NCI-H1694 (cell line): ENCODE measurements at regions not wholly inside any gene's neighbourhood (a gene's known extent, or its start where the extent isn't known, plus 50 kb on each side); places are given as distances from the start of the nearest gene placed in this dataset.

Experiments used
- DNase-seq: peaks from one replicate; lab custom pipeline; 2025; lab: John Stamatoyannopoulos, UW

GRCh38 chr13:22653866-22654265 is 526.9 kb upstream of the SGCG start:
- no peak for DNase-seq

GRCh38 chr13:22655106-22655852 is 525.5 kb upstream of the SGCG start:
- no peak for DNase-seq

- DNase-seq, result no peak
These were observed 518.0 kb upstream of the SGCG start for GRCh38 chr13:22662771-22663170.

GRCh38 chr13:22665506-22665905 is 515.3 kb upstream of the SGCG start:
- no peak for DNase-seq

- no peak for DNase-seq
These were observed 490.0 kb upstream of the SGCG start for GRCh38 chr13:22690756-22691155.

GRCh38 chr13:22693691-22694090 is 487.1 kb upstream of the SGCG start:
- DNase-seq, result no peak

GRCh38 chr13:22696433-22696832 is 484.3 kb upstream of the SGCG start:
- no peak for DNase-seq

GRCh38 chr13:22698467-22698866 is 482.3 kb upstream of the SGCG start:
- no peak for DNase-seq

GRCh38 chr13:22700246-22700887 is 480.4 kb upstream of the SGCG start:
- no peak for DNase-seq

- DNase-seq, result no peak
These were observed 477.1 kb upstream of the SGCG start for GRCh38 chr13:22703601-22704209.

GRCh38 chr13:22707946-22708345 is 472.8 kb upstream of the SGCG start:
- no peak for DNase-seq

GRCh38 chr13:22717036-22717435 is 463.7 kb upstream of the SGCG start:
- DNase-seq, result no peak

- no peak for DNase-seq
These were observed 454.1 kb upstream of the SGCG start for GRCh38 chr13:22726726-22727125.

- no peak for DNase-seq
These were observed 445.5 kb upstream of the SGCG start for GRCh38 chr13:22735011-22735995.

- no peak for DNase-seq
These were observed 444.6 kb upstream of the SGCG start for GRCh38 chr13:22736084-22736767.

GRCh38 chr13:22736768-22737092 is 444.0 kb upstream of the SGCG start:
- no peak for DNase-seq

- DNase-seq, result no peak
These were observed 442.4 kb upstream of the SGCG start for GRCh38 chr13:22738357-22738756.

- no peak for DNase-seq
These were observed 440.5 kb upstream of the SGCG start for GRCh38 chr13:22740264-22740663.

- no peak for DNase-seq
These were observed 435.9 kb upstream of the SGCG start for GRCh38 chr13:22744688-22745452.

GRCh38 chr13:22748866-22749577 is 431.8 kb upstream of the SGCG start:
- no peak for DNase-seq
